ENCODE measurements at regions not wholly inside any gene's neighbourhood (a gene's known extent, or its start where the extent isn't known, plus 50 kb on each side); places are given as distances from the start of the nearest gene placed in this dataset.

DNA sequence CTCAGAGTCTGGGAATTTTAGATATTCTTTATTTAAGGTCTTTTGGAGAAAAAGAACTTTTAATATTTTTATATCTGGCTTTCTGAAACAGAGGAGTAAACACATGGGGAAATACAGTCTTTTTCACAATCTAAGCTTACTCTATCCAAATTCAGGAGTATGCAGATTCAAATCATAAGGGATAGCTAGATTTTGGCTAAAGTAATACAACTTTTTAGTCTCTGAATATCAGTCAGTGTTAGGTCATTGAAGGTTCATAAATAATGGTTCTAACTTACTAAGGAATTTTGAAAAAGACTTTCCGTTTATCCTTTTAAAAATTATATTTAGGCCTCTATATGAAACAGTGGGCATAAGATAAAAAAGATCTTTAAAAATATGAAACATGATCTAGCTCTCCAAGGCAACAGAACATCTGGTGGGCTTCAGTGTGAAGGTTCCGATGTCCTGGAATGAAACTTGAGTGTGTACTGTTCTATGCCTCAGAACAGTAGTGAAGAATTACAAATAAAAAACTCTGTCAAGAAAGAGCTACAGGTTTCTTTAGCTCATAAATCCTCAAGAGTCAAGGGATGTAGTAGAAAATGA lies 165.2 kb upstream of the PDGFD start:
- no peak overlapping the region for H2AFZ ChIP-seq (ENCODE audit: low read depth, low read length)
- H3K79me2 ChIP-seq (ENCODE audit: low read length), result no peaks in the 10 kb centered on the region
- H3K9me3 ChIP-seq (ENCODE audit: insufficient read depth, low read length), result no peaks in the 10 kb centered on the region
- no peak for TF ChIP-seq EZH2phosphoT487 (IDR thresholded peaks at IDR 0.05; ENCODE audit: low read depth)
- TF ChIP-seq, protein P1, sequence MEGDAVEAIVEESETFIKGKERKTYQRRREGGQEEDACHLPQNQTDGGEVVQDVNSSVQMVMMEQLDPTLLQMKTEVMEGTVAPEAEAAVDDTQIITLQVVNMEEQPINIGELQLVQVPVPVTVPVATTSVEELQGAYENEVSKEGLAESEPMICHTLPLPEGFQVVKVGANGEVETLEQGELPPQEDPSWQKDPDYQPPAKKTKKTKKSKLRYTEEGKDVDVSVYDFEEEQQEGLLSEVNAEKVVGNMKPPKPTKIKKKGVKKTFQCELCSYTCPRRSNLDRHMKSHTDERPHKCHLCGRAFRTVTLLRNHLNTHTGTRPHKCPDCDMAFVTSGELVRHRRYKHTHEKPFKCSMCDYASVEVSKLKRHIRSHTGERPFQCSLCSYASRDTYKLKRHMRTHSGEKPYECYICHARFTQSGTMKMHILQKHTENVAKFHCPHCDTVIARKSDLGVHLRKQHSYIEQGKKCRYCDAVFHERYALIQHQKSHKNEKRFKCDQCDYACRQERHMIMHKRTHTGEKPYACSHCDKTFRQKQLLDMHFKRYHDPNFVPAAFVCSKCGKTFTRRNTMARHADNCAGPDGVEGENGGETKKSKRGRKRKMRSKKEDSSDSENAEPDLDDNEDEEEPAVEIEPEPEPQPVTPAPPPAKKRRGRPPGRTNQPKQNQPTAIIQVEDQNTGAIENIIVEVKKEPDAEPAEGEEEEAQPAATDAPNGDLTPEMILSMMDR (IDR thresholded peaks at IDR 0.05; ENCODE audit: low read depth, low read length), result no peak
- 0 out of 2 replicates have a peak, but pooled peaks cover 5% of the 10 kb centered on the region for H3K4me1 ChIP-seq (ENCODE audit: low read length)
- no peaks in the 10 kb centered on the region for H4K20me1 ChIP-seq (ENCODE audit: insufficient read depth, low read length)
- no peak overlapping the region for H3K27ac ChIP-seq (ENCODE audit: low read length)
- no peak overlapping the region for H3K4me2 ChIP-seq (ENCODE audit: low read length)
- no peak overlapping the region for H3K9ac ChIP-seq (ENCODE audit: low read length)
- no peaks in the 10 kb centered on the region for H3K36me3 ChIP-seq (replicated peaks; ENCODE audit: low read depth, low read length)
- no peaks in the 10 kb centered on the region for H3K27me3 ChIP-seq (ENCODE audit: low read depth, low read length)
- no peak overlapping the region for H3K4me3 ChIP-seq (ENCODE audit: low read length)

DNA sequence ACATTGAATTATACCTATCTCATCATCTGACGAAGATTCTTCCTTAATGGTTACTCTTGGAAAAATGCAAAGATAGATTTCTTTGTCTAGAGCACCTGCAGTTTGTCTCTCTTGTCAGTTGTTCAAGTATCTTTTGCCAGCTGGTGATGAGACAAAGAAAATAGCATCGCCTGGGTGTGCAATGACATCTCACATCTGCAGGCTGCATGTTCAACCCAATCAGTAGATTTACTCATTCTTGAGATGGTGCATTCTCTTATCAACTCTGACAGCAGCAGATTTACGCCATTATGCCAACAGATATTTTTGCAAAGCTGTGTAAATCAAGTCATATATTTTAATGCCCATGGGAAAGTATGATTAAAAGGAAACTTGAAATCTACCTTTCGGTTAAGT lies 164.6 kb upstream of the PDGFD start:
- no peak overlapping the region for H3K4me2 ChIP-seq (ENCODE audit: low read length)
- H4K20me1 ChIP-seq (ENCODE audit: insufficient read depth, low read length), result no peaks in the 10 kb centered on the region
- no peaks in the 10 kb centered on the region for H3K9me3 ChIP-seq (ENCODE audit: insufficient read depth, low read length)

DNA sequence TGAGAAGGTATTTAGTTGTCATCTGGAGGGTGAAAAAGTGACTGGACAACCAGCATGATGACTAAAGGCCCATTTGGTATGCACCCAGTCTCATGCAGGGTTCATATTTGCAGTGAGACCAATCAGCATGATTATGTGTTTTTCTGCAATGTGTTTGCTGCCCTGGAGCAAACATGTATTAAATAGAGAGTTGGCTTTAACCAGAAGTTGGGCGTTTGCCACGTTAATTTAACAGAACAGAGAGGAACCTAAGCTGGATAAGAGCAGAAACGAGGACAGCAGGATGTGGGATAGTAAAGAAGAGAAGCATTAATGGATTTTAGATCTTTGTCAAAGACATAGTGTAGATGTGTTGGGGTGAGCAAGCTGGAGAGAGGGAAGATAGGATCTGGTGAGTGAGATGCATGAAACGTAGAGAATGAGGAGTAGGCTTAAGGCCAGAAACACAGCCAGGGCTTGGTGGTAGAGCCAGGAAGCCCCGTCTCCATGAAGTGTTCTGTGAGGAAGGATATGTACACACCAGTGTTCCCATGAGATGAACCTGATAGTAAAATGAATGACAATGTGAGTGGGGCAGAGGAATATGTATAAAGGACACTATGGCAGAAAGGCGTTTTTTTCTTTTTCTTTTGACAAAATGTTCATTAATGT lies 164.0 kb upstream of the PDGFD start:
- Histone ChIP-seq H3K4me3 (ENCODE audit: low read length) (no peak overlapping the region), H2AFZ (ENCODE audit: low read depth, low read length) (no peak overlapping the region), H3K27me3 (ENCODE audit: low read depth, low read length) (no peaks in the 10 kb centered on the region), H3K4me2 (ENCODE audit: low read length) (no peak overlapping the region), H3K9me3 (ENCODE audit: insufficient read depth, low read length) (no peaks in the 10 kb centered on the region), H3K36me3 (replicated peaks; ENCODE audit: low read depth, low read length) (no peaks in the 10 kb centered on the region), H3K79me2 (ENCODE audit: low read length) (no peaks in the 10 kb centered on the region), H3K27ac (ENCODE audit: low read length) (no peak overlapping the region), H3K9ac (ENCODE audit: low read length) (no peak overlapping the region), H3K4me1 (ENCODE audit: low read length) (0 out of 2 replicates have a peak, but pooled peaks cover 5% of the 10 kb centered on the region), H4K20me1 (ENCODE audit: insufficient read depth, low read length) (no peaks in the 10 kb centered on the region)
- TF ChIP-seq EZH2phosphoT487 (IDR thresholded peaks at IDR 0.05; ENCODE audit: low read depth), result no peak
- TF ChIP-seq, protein P1 (IDR thresholded peaks at IDR 0.05; ENCODE audit: low read depth, low read length), result no peak

More for the DNA sequence above, 164.6 kb upstream of the PDGFD start:
- H3K9ac ChIP-seq (ENCODE audit: low read length), result no peak overlapping the region
- H2AFZ ChIP-seq (ENCODE audit: low read depth, low read length), result no peak overlapping the region
- TF ChIP-seq EZH2phosphoT487 (IDR thresholded peaks at IDR 0.05; ENCODE audit: low read depth), result no peak
- TF ChIP-seq, protein P1 (IDR thresholded peaks at IDR 0.05; ENCODE audit: low read depth, low read length), result no peak
- 0 out of 2 replicates have a peak, but pooled peaks cover 5% of the 10 kb centered on the region for H3K4me1 ChIP-seq (ENCODE audit: low read length)
- no peaks in the 10 kb centered on the region for H3K79me2 ChIP-seq (ENCODE audit: low read length)
- no peak overlapping the region for H3K4me3 ChIP-seq (ENCODE audit: low read length)
- no peaks in the 10 kb centered on the region for H3K36me3 ChIP-seq (replicated peaks; ENCODE audit: low read depth, low read length)
- H3K27ac ChIP-seq (ENCODE audit: low read length), result no peak overlapping the region
- no peaks in the 10 kb centered on the region for H3K27me3 ChIP-seq (ENCODE audit: low read depth, low read length)

DNA sequence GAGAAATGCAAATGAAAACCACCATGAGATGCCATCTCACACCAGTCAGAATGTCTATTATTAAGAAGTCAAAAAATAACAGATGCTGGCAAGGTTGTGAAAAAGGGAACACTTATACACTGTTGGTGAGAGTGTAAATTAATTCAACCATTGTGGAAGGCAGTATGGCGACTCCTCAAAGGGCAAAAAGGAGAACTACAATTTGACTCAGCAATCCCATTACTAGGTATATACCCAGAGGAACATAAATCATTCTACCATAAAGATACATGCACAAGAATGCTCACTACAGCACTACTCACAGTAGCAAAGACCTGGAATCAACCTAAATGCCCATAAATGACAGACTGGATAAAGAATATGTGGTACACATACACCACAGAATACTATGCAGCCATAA lies 161.1 kb upstream of the PDGFD start:
- Histone ChIP-seq H2AFZ (ENCODE audit: low read depth, low read length) (no peak overlapping the region), H3K27me3 (ENCODE audit: low read depth, low read length) (no peaks in the 10 kb centered on the region), H3K27ac (ENCODE audit: low read length) (no peak overlapping the region), H3K4me2 (ENCODE audit: low read length) (no peak overlapping the region), H3K9ac (ENCODE audit: low read length) (no peak overlapping the region), H3K9me3 (ENCODE audit: insufficient read depth, low read length) (no peaks in the 10 kb centered on the region), H3K4me1 (ENCODE audit: low read length) (0 out of 2 replicates have a peak, but pooled peaks cover 5% of the 10 kb centered on the region), H3K79me2 (ENCODE audit: low read length) (no peaks in the 10 kb centered on the region), H3K36me3 (replicated peaks; ENCODE audit: low read depth, low read length) (no peaks in the 10 kb centered on the region), H4K20me1 (ENCODE audit: insufficient read depth, low read length) (no peaks in the 10 kb centered on the region), H3K4me3 (ENCODE audit: low read length) (no peak overlapping the region)
- TF ChIP-seq, protein P1 (IDR thresholded peaks at IDR 0.05; ENCODE audit: low read depth, low read length), result no peak
- no peak for TF ChIP-seq EZH2phosphoT487 (IDR thresholded peaks at IDR 0.05; ENCODE audit: low read depth)

Measured in OCI-LY3 (cell line).